ENCODE measurements at regions not wholly inside any gene's neighbourhood (a gene's known extent, or its start where the extent isn't known, plus 50 kb on each side); places are given as distances from the start of the nearest gene placed in this dataset.

- in situ Hi-C loops (cut with HindIII; ENCODE audit: low pct_unique_long_range_greater_than_20kb, low sequenced_read_pairs) = no loop called here
- no peak for DNase-seq (ENCODE audit: low read depth)
Observed at GRCh38 chr13:22210134-22210930, 539.5 kb downstream of the FGF9 start.

DNA sequence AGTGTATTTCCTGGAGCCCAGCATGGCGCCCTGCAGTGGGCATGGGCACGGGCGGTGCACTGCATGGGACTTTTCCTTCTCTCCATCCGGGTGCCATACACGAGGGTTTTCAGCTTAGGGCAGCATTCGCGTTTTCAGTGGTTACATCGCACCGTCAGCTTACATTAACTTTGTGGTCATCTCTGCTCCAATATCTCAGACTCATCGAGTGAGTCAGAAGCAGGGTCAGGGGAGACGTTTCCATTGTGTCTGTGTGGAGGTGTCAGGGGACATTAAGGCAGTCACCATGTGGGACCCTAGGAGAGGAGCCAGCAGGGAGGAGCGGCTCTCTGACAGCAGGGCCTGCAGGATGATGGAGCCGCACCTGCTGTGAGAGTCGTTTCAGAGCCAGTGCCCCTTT lies 541.0 kb downstream of the FGF9 start:
- DNase-seq (ENCODE audit: low read depth) = no peak
- in situ Hi-C loops (cut with HindIII; ENCODE audit: low pct_unique_long_range_greater_than_20kb, low sequenced_read_pairs) = no loop called here

GRCh38 chr13:22212576-22212975 lies 541.7 kb downstream of the FGF9 start:
- DNase-seq (ENCODE audit: low read depth) = no peak
- in situ Hi-C loops (cut with HindIII; ENCODE audit: low pct_unique_long_range_greater_than_20kb, low sequenced_read_pairs) = no loop called here

DNA sequence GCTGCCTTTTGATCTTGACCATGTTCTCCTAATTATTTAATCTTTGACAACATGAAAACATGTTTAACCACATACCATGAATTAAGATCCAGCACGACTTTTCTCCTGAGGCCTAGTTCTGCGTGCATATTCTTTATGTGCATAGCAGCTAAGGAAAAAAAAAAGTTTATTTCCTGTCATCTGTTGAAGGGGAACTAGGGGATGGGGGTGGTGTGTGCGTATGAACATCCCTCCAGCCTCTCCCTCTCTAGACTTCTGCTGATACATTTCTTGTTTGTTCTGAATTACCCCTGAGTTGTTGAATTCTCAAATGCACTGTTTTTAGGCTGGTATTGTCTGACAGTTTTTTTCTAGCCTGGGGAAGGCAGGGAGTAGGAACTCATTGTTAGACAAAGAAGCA lies 543.3 kb downstream of the FGF9 start:
- DNase-seq (ENCODE audit: low read depth) = no peak
- in situ Hi-C loops (cut with HindIII; ENCODE audit: low pct_unique_long_range_greater_than_20kb, low sequenced_read_pairs) = no loop called here

DNA sequence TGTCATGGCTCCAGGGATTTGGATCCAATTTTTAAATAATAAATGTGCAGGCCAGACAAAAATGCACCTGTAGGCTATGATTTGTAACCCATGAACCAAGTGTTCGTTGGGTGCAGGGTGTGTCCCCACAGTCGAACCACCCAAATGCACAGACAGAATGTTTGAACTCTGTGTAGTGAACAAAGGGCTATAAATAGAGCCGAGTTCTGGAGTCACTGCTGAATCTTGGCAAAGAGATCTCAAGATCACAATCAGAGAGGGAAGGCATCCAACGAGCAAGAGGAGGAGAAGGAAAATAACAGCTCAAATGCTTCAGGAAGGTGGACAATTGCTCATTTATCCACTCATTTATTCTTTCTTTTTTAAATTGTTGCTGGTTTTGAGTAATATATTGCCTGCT lies 547.9 kb downstream of the FGF9 start:
- in situ Hi-C loops (cut with HindIII; ENCODE audit: low pct_unique_long_range_greater_than_20kb, low sequenced_read_pairs) = no loop called here
- DNase-seq (ENCODE audit: low read depth) = no peak

DNA sequence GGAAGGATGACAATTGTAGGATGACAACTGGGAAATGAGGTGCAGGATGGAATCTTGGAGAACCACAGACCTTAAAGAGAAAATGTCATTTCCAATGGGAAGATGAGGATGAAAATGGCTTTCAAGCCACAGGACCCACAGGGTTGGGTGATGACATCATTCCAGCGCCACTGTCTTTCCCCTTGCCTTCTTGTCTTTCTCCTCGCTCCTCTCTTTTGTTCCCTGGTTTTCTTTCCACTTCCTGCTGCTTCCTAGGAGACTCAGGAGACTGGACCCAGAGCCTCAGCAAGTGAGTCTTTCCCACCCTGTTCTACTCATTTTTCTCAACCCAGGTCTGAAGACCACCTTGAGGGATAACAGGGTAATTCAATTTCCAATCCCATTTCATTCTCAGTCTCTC lies 548.8 kb downstream of the FGF9 start:
- no peak for DNase-seq (ENCODE audit: low read depth)
- in situ Hi-C loops (cut with HindIII; ENCODE audit: low pct_unique_long_range_greater_than_20kb, low sequenced_read_pairs) = no loop called here

- in situ Hi-C loops (cut with HindIII; ENCODE audit: low pct_unique_long_range_greater_than_20kb, low sequenced_read_pairs) = no loop called here
- DNase-seq (ENCODE audit: low read depth) = no peak
Observed at GRCh38 chr13:22220151-22221135, 549.6 kb downstream of the FGF9 start.

DNA sequence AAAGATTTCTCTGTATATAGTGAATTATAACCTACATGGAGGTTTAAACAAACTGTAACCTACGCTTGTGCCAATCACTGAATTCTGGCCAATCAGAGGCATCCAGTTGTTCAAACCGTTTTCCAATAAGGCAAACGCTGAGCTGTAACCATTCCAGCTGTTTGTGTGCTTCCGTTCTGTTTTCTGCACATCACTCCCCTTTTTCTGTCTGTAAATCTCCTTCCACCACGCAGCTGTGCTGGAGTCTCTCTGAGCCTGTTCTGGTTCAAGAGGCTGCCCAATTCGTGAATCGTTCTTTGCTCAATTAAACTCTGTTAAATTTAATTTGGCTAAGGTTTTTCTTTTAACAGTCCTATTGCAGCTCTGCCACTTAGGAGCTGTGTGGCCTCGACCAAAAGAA lies 552.5 kb downstream of the FGF9 start:
- in situ Hi-C loops (cut with HindIII; ENCODE audit: low pct_unique_long_range_greater_than_20kb, low sequenced_read_pairs) = no loop called here
- no peak for DNase-seq (ENCODE audit: low read depth)

DNA sequence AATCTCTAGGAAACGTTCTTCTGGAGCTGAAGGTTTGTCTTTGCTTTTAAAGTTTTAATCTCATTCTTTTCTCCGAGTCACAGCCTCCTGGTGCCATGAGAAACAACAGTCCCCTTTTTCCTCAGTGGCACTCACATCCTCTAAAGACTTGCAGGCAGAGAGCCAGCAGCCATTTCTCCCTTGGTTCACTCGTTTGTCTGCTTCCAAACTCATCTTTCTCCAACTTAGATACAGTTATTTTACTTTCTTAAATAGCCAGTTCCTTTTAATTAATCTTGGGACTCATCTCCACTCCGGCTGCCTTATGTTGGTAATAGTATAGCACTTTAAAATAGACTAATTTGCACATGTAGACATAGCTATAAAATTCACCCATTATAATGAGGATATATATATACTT lies 555.2 kb downstream of the FGF9 start:
- no peak for DNase-seq (ENCODE audit: low read depth)
- in situ Hi-C loops (cut with HindIII; ENCODE audit: low pct_unique_long_range_greater_than_20kb, low sequenced_read_pairs) = no loop called here

DNA sequence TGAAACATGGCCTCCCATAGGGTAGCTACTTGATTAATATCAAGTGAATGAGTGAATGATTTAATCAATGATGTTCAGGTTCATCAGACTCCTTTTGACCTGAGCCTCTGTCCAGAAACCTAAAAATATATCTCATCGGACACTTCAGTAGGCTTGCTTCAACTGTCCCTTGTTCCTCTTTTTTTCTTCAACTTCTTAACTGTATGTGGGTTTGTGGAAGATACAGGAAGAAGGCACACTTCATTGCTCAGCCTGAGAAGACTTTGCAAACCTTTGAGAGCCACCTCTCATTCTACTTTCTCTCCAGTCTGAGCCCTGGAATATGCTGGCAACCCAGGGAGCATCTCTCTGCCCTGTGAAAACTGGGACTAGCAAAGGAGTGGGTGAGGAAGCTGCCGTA lies 557.0 kb downstream of the FGF9 start:
- in situ Hi-C loops (cut with HindIII; ENCODE audit: low pct_unique_long_range_greater_than_20kb, low sequenced_read_pairs) = no loop called here
- DNase-seq (ENCODE audit: low read depth) = no peak

- no peak for DNase-seq (ENCODE audit: low read depth)
- in situ Hi-C loops (cut with HindIII; ENCODE audit: low pct_unique_long_range_greater_than_20kb, low sequenced_read_pairs) = no loop called here
Observed at GRCh38 chr13:22229916-22230315, 559.0 kb downstream of the FGF9 start.

- no peak for DNase-seq (ENCODE audit: low read depth)
- in situ Hi-C loops (cut with HindIII; ENCODE audit: low pct_unique_long_range_greater_than_20kb, low sequenced_read_pairs) = no loop called here
Observed at GRCh38 chr13:22232186-22232585, 561.3 kb downstream of the FGF9 start.

DNA sequence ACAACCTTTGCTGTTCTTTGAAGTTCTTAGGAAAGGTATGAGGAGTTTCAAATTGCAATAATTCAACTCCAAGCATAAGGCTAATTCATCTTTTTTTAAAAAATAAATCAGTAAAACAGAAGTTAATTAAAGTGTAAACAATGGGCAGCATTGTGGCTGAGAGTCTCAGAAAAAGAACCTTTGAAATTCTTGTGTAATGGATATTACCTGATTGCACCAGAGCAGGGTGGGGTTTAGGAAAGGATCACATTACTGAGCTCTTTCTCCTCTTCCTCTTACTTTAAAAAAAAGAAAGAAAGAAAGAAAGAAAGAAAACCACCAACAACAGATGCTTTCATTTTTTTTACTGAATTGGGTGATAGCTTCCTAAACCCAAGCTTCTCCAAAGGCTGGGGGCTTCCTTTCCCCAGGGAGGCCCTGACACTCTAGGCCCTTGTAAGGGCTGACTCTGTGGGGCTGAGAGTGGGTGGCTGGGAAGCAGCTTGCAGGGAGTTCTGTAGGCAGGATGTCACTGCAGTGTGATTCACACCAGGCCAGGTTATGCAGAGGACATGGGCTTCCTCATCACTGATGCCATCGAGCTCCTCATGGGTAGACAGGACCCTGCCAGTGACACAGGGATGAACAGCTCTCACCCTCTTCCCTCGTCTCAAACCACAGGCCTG lies 564.5 kb downstream of the FGF9 start:
- no peak for DNase-seq (ENCODE audit: low read depth)
- in situ Hi-C loops (cut with HindIII; ENCODE audit: low pct_unique_long_range_greater_than_20kb, low sequenced_read_pairs) = no loop called here

GRCh38 chr13:22235950-22236290 lies 565.0 kb downstream of the FGF9 start:
- DNase-seq (ENCODE audit: low read depth) = no peak
- in situ Hi-C loops (cut with HindIII; ENCODE audit: low pct_unique_long_range_greater_than_20kb, low sequenced_read_pairs) = no loop called here

DNA sequence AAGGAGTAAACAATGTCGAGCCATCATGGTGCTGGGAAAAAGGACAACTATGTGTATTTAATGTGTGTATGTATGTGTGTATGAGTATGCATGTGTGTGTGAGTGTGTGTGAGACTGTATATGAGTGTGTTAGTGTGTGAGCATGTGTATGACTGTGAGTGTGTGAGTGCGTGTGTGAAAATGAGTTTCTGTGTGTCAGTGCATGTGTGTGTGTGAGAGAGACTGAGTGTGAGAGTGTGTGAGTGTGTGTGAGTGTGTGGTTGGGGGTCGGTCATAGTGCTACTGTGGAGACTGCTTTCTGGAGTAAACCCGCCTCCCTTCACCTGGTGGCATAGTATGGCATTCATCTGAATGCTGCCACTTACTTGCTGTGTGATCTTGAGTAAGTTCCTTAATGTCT lies 567.4 kb downstream of the FGF9 start:
- in situ Hi-C loops (cut with HindIII; ENCODE audit: low pct_unique_long_range_greater_than_20kb, low sequenced_read_pairs) = no loop called here
- no peak for DNase-seq (ENCODE audit: low read depth)

DNA sequence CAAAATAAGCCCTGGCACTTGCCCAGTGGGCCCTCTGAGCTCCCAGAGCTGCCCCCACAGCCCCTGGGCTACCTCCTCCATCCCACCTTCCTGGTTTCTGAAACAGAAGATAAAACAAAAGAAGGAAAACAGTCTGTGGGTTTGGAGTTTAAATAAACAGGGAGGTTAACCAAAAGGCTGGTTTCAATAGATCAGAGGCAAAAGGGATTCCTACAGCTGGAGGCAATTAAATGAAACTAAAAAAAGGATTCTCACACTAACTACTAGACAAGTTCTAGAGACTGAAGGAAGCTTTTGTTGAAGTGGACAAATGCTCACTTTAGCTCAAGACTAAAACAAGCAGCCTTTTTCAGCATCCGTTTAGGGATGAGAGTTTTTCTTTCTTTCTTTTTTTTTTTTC lies 569.8 kb downstream of the FGF9 start:
- no peak for DNase-seq (ENCODE audit: low read depth)
- in situ Hi-C loops (cut with HindIII; ENCODE audit: low pct_unique_long_range_greater_than_20kb, low sequenced_read_pairs) = no loop called here

- DNase-seq (ENCODE audit: low read depth) = no peak
- in situ Hi-C loops (cut with HindIII; ENCODE audit: low pct_unique_long_range_greater_than_20kb, low sequenced_read_pairs) = no loop called here
Observed at GRCh38 chr13:22243469-22244163, 572.7 kb downstream of the FGF9 start.

- in situ Hi-C loops (cut with HindIII; ENCODE audit: low pct_unique_long_range_greater_than_20kb, low sequenced_read_pairs) = no loop called here
- no peak for DNase-seq (ENCODE audit: low read depth)
Observed at GRCh38 chr13:22252281-22252830, 581.5 kb downstream of the FGF9 start.

Measured in Caki2 (cell line).